ENCODE measurements at regions not wholly inside any gene's neighbourhood (a gene's known extent, or its start where the extent isn't known, plus 50 kb on each side); places are given as distances from the start of the nearest gene placed in this dataset.

DNA sequence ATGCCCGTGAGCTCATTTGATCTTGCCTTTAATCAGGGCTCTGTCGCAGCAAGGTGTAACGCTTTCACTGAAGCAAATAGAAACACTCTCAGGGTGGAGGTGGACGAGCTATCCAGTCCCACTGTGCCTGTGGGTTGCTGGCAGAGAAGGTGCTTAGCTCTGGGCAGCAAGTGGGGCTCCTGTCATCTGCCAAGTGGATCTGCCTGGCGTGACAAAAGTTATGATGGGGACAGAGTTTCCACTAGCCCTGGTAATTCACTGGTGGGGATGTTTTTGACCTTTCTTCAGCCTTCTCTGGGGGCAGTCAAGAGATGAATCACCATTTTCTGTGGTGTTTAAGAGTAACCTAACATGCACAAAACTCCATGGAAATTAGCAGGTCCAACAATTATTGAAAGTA is 71.3 kb upstream of the EDEM3 start:
- no peak overlapping the region for H3K4me3 ChIP-seq (ENCODE audit: low read depth, low read length)
- TF ChIP-seq, protein P1, sequence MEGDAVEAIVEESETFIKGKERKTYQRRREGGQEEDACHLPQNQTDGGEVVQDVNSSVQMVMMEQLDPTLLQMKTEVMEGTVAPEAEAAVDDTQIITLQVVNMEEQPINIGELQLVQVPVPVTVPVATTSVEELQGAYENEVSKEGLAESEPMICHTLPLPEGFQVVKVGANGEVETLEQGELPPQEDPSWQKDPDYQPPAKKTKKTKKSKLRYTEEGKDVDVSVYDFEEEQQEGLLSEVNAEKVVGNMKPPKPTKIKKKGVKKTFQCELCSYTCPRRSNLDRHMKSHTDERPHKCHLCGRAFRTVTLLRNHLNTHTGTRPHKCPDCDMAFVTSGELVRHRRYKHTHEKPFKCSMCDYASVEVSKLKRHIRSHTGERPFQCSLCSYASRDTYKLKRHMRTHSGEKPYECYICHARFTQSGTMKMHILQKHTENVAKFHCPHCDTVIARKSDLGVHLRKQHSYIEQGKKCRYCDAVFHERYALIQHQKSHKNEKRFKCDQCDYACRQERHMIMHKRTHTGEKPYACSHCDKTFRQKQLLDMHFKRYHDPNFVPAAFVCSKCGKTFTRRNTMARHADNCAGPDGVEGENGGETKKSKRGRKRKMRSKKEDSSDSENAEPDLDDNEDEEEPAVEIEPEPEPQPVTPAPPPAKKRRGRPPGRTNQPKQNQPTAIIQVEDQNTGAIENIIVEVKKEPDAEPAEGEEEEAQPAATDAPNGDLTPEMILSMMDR (IDR thresholded peaks at IDR 0.05; ENCODE audit: low read depth, low read length, missing control alignments), result no peak
- no peak for DNase-seq (ENCODE audit: low read depth)
- in situ Hi-C loops (cut with HindIII; ENCODE audit: low sequenced_read_pairs), result no loop called here

- no peak overlapping the region for H3K4me3 ChIP-seq (ENCODE audit: low read depth, low read length)
- DNase-seq (ENCODE audit: low read depth), result no peak
- TF ChIP-seq, protein P1 (IDR thresholded peaks at IDR 0.05; ENCODE audit: low read depth, low read length, missing control alignments), result no peak
- in situ Hi-C loops (cut with HindIII; ENCODE audit: low sequenced_read_pairs), result no loop called here
These were observed 70.9 kb upstream of the EDEM3 start for GRCh38 chr1:184825571-184825970.

DNA sequence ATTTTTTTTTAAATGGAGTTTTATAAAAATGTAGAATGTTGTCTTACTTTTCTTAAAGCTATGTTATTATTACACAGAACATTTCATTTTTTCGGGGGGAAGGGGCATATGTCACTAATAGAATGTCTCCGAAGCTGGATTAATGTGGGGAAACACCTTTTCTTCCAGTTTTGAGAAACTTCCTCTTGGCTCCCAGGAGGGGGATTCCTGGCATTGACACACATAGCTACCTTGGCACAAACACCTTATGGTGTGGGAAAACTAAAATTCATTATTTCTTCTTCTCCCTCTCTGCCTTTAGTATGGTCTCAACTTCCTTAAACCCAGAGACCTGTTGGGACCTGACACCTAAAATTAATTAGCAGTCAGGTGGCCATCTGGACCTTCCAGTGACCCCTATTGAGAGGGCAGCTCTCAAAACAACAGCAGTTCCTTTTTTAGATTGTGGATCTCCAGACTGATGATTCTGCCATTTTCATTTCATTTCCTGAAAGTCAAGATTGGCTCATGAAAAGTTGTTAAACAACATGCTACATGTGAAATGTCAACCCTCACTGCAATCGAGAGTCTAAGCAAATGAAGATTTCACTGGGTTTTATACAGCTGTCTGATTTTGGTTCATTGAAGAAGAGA is 70.1 kb upstream of the EDEM3 start:
- TF ChIP-seq, protein P1 (IDR thresholded peaks at IDR 0.05; ENCODE audit: low read depth, low read length, missing control alignments), result no peak
- no peak for DNase-seq (ENCODE audit: low read depth)
- no peak overlapping the region for H3K4me3 ChIP-seq (ENCODE audit: low read depth, low read length)
- in situ Hi-C loops (cut with HindIII; ENCODE audit: low sequenced_read_pairs), result loop anchor here (25.0 kb wide), 1 partner anchor 162 kb away; no protein-coding TSS in a partner anchor

GRCh38 chr1:184823080-184823479 is 68.4 kb upstream of the EDEM3 start:
- TF ChIP-seq, protein P1 (IDR thresholded peaks at IDR 0.05; ENCODE audit: low read depth, low read length, missing control alignments), result no peak
- no peak overlapping the region for H3K4me3 ChIP-seq (ENCODE audit: low read depth, low read length)
- no peak for DNase-seq (ENCODE audit: low read depth)
- in situ Hi-C loops (cut with HindIII; ENCODE audit: low sequenced_read_pairs), result loop anchor here (25.0 kb wide), 1 partner anchor 164 kb away; no protein-coding TSS in a partner anchor

- no peak for DNase-seq (ENCODE audit: low read depth)
- in situ Hi-C loops (cut with HindIII; ENCODE audit: low sequenced_read_pairs), result loop anchor here (25.0 kb wide), 1 partner anchor 165 kb away; no protein-coding TSS in a partner anchor
- no peak overlapping the region for H3K4me3 ChIP-seq (ENCODE audit: low read depth, low read length)
- TF ChIP-seq, protein P1 (IDR thresholded peaks at IDR 0.05; ENCODE audit: low read depth, low read length, missing control alignments), result no peak
These were observed 67.6 kb upstream of the EDEM3 start for GRCh38 chr1:184822267-184822666.

DNA sequence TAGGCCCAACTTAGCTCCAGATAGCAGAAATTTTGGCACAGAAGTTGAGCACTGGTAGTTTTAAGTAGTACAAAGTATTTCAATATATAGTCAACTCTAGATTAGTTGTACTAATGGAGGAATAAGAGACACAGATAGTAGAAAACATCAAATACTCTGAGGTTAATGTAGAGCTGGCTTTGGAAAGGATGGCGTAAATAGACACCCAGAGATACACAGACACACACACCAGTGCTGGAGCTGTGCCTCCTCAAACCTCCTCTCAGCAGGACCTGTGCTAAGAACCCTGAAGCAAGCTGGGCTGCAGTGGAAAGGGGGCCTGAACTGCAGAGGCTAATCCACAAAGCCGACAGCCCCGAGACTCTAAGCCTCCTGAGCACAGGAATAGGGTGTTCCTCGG is 67.0 kb upstream of the EDEM3 start:
- H3K4me3 ChIP-seq (ENCODE audit: low read depth, low read length), result no peak overlapping the region
- DNase-seq (ENCODE audit: low read depth), result no peak

More for the DNA sequence above, 67.0 kb upstream of the EDEM3 start:
- TF ChIP-seq, protein P1 (IDR thresholded peaks at IDR 0.05; ENCODE audit: low read depth, low read length, missing control alignments), result no peak
- in situ Hi-C loops (cut with HindIII; ENCODE audit: low sequenced_read_pairs), result loop anchor here (25.0 kb wide), 1 partner anchor 166 kb away; no protein-coding TSS in a partner anchor

Data from astrocyte of the cerebellum (primary cell).